Heart left ventricle (tissue), 16 donors: ENCODE measurements at regions not wholly inside any gene's neighbourhood (a gene's known extent, or its start where the extent isn't known, plus 50 kb on each side); places are given as distances from the start of the nearest gene placed in this dataset.

Experiments used
- ATAC-seq, 4 donors: fragments of 200-7000 bp; cut with Tn5 transposase; one replicate each; pipeline ENCODE4 v1.9.1; 2020 to 2022; ENCODE audit warnings: moderate library complexity in 4 of 4, mild to moderate bottlenecking in 3 of 4, moderate number of reproducible peaks in 1 of 4
- DNase-seq, 5 donors: peaks; one replicate each; pipeline ENCODE4 v3.0.0-alpha.2; 2020
- H3K27ac ChIP-seq, 12 donors: fragments of 200-600 bp; sonication (generic) in 4 of 12; one replicate each; pipeline versions ENCODE4 v1.5.0 to v1.8.0; 2016 to 2022; ENCODE audit warnings: mild to moderate bottlenecking in 2 of 12
- H3K27me3 ChIP-seq, 9 donors: fragments of 200-600 bp; sonication (generic) in 2 of 9; one replicate each; pipeline versions ENCODE4 v1.5.1 to v1.8.0; 2016 to 2022; ENCODE audit warnings: mild to moderate bottlenecking in 3 of 9
- H3K36me3 ChIP-seq, 9 donors: fragments of 200-600 bp; sonication (generic) in 2 of 9; one replicate each; pipeline versions ENCODE4 v1.5.0 to v1.8.0; 2018 to 2022; ENCODE audit warnings: mild to moderate bottlenecking in 2 of 9
- H3K4me1 ChIP-seq, 12 donors: fragments of 200-600 bp; sonication (generic) in 4 of 12; one replicate each; pipeline versions ENCODE4 v1.5.0 to v1.8.0; 2016 to 2022; ENCODE audit warnings: mild to moderate bottlenecking in 3 of 12
- H3K4me3 ChIP-seq, 12 donors: fragments of 200-600 bp; sonication (generic) in 4 of 12; one replicate each; pipeline versions ENCODE4 v1.5.0 to v1.8.0; 2017 to 2022; ENCODE audit warnings: mild to moderate bottlenecking in 9 of 12, moderate library complexity in 4 of 12
- H3K9me3 ChIP-seq, 12 donors: fragments of 200-600 bp; sonication (generic) in 4 of 12; one replicate each; pipeline versions ENCODE4 v1.5.0 to v1.8.0; 2016 to 2022; ENCODE audit warnings: mild to moderate bottlenecking in 1 of 12
- CTCF ChIP-seq, 12 donors: fragments of 200-600 bp; sonication (generic) in 4 of 12; IDR thresholded peaks; one replicate each; pipeline versions ENCODE4 v1.5.0 to v1.8.0; 2018 to 2022; ENCODE audit warnings: antibody characterized with exemption in 12 of 12, mild to moderate bottlenecking in 5 of 12
- POLR2A ChIP-seq, 2 donors: fragments of 450-650 bp; IDR thresholded peaks; one replicate each; pipeline ENCODE4 v1.6.1; 2017; ENCODE audit warnings: antibody characterized with exemption in 2 of 2, mild to moderate bottlenecking in 2 of 2, moderate library complexity in 2 of 2
- WGBS, 4 donors: extraction: QIAGEN DNeasy Blood & Tissue Kit in 2 of 4; methylation state at CpG; one replicate each; pipeline versions ENCODE4 v1.1.5 to v1.1.7; 2013 to 2018; 5-methylcytosine and 5-hydroxymethylcytosine counted together
- intact Hi-C, 10 donors: fragments of 100-400 bp; cut with DNase I; formaldehyde crosslinking; loops; one replicate each; pipeline versions ENCODE4 v1.11.1 to v1.14.2; 2022
- donor health status: ischemic (EF 13 %, LVEDD 7.1; RV severe dilation, severe dysfunction).
- donor health status: healthy with polysubstance abuse.
- donor health status: DM: no; HTN: yes; CAD: no.
- donor health status: DM: no; HTN: no; CAD: no.
- donor health status: ischemic (EF 25% LVEDD 6.9; RV normal size, moderate dysfunction).
- donor health status: ischemic (EF 25% LVEDD 5.7; RV mildly dilated, moderate dysfunction).
- donor health status: healthy.
- donor health status: DM: yes; HTN: yes; CAD: no.
- donor health status: ischemic (EF 35%, LVEDD 5.7; RV mildly dilated, moderate dysfunction).
- donor health status: nonischemic (EF 11% LVEDD 7.7; RV severe dilation, severe dysfunction).
- donor health status: DM: yes; HTN: yes; CAD: no.
- donor health status: PGD.
- donor health status: ischemic (EF 29% LVEDD 5.4; RV normal size, mild dysfunction).
- donor health status: nonischemic (EF 23%, LVEDD 6.1; RV moderate dilation, normal function).

DNA sequence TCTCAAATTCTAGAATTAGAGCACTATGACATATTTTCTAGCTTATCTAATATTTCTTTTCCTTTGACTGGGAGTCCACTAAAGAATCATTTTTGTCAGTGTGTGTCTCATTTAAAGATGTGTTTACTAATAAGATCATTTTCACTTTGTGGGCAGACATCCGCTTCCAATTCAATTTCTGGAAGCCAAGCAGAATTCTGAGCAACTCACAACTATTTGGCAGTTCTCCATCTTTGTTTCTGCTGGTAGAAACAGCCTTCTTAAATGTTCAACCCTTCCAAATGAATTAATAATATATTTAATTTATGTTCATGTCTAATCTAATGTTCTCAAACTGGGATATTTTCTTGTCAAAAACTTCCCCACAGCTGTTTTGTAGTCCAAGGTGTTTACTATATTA lies 411.8 kb downstream of the KCTD12 start:
- intact Hi-C loops: loop anchor here (5.0 to 10.0 kb wide), 14 partner anchors 250 to 790 kb away; partner anchors contain the start of gene KCTD12 (in 1 of the 10)
- 57 to 63% (median 58%) methylated on average over 1 of the region's 1 CpG for WGBS, 4 donors
- no peak for DNase-seq
- peak overlapping the region in 1 of 12 donors; percentile 40 for H3K27ac ChIP-seq
- no peaks in the 10 kb centered on the region for H3K36me3 ChIP-seq
- H3K4me1 ChIP-seq: peaks cover 0 to 11% (median 2%) of the 10 kb centered on the region in 12 donors
- TF ChIP-seq POLR2A (IDR thresholded peaks at IDR 0.05) (no peak), CTCF (IDR thresholded peaks at IDR 0.05) (no peak)
- ATAC-seq: no peak
- no peaks in the 10 kb centered on the region for H3K27me3 ChIP-seq
- H3K9me3 ChIP-seq: no peaks in the 10 kb centered on the region
- H3K4me3 ChIP-seq: no peak overlapping the region

DNA sequence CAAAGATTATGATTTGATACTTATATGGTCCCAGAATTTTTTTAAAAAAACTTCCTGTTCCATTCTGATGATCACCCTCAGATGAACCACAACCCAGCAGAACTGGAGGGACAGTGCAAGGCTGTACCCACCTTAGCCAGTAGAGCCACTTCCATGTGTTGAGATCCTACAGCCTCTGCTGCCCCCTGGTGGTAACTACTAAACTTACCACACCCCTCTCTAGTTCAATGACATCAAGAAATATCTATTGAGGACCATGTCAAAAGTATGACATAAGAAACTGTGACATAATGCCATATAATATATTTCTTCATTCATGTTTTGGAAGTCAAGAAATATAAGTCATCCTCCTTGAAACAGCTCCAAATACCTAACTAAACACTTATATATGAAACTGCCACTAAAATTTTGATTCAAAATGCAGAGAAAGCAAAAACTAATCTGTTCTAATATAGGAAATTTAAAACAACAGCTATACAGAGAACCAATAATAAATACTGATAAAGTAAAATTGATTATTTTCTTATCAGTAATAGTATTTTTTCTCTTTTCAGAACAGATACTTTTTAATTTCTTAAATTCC lies 412.6 kb downstream of the KCTD12 start:
- H3K36me3 ChIP-seq: no peaks in the 10 kb centered on the region
- intact Hi-C loops: loop anchor here (1.0 to 10.0 kb wide), 21 partner anchors 249 to 789 kb away; partner anchors contain the start of gene KCTD12 (in 1 of the 10)
- peak; percentile 93 to 98 (median 96) for ATAC-seq
- DNase-seq: peak; percentile 61 to 76 (median 65)
- H3K27me3 ChIP-seq: no peaks in the 10 kb centered on the region
- H3K27ac ChIP-seq: peak overlapping the region in 1 of 12 donors; percentile 40
- no peaks in the 10 kb centered on the region for H3K9me3 ChIP-seq
- TF ChIP-seq CTCF (IDR thresholded peaks at IDR 0.05) (peak; percentile 77 to 92 (median 87)), POLR2A (IDR thresholded peaks at IDR 0.05) (no peak)
- H3K4me1 ChIP-seq: peaks cover 0 to 11% (median 2%) of the 10 kb centered on the region in 12 donors
- H3K4me3 ChIP-seq: no peak overlapping the region

DNA sequence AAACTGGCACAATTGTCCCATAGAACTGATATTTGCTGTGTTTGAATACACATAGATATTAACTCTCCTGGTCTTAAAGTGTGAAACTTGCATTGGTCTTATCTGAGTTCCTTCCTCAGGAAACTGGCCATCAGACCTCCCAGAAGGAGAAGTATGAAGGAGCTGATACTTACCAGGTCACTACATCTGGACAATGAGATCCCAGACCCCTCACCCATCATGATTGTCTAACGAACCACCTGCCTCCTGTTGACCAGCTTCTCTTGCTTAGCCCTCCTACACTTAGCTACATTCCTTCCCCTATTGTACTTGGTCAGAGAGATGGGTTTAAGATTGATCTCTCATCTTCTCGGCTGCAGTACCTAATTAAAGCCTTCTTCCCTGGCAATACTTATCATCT lies 413.3 kb downstream of the KCTD12 start:
- 77 to 91% (median 89%) methylated on average over 2 of the region's 2 CpGs for WGBS, 4 donors

More for the DNA sequence above, 413.3 kb downstream of the KCTD12 start:
- DNase-seq (no peak), ATAC-seq (no peak)
- Histone ChIP-seq H3K4me1 (peaks cover 0 to 11% (median 2%) of the 10 kb centered on the region in 12 donors), H3K36me3 (no peaks in the 10 kb centered on the region), H3K27me3 (no peaks in the 10 kb centered on the region), H3K27ac (no peak overlapping the region), H3K4me3 (no peak overlapping the region), H3K9me3 (no peaks in the 10 kb centered on the region)
- intact Hi-C loops: loop anchor here (1.0 to 10.0 kb wide), 21 partner anchors 248 to 788 kb away; partner anchors contain the start of gene KCTD12 (in 1 of the 10)
- TF ChIP-seq CTCF (IDR thresholded peaks at IDR 0.05) (no peak), POLR2A (IDR thresholded peaks at IDR 0.05) (no peak)
